Upper lobe of left lung (tissue), 4 donors: ENCODE measurements at regions not wholly inside any gene's neighbourhood (a gene's known extent, or its start where the extent isn't known, plus 50 kb on each side); places are given as distances from the start of the nearest gene placed in this dataset.

Source experiments
- CTCF ChIP-seq, 6 experiments: fragments of 450-650 bp in 4 of 6; fragments of 200-600 bp in 2 of 6; sonication (generic) in 2 of 6; IDR thresholded peaks; one replicate each; pipeline ENCODE4 v1.5.1; 2016 to 2019; ENCODE audit warnings: antibody characterized with exemption in 6 of 6
- POLR2A ChIP-seq, 4 donors: fragments of 450-650 bp; IDR thresholded peaks; one replicate each; pipeline ENCODE4 v1.5.1; 2016 to 2017; ENCODE audit warnings: antibody characterized with exemption in 4 of 4, mild to moderate bottlenecking in 2 of 4

- TF ChIP-seq CTCF (IDR thresholded peaks at IDR 0.05) (no peak), POLR2A (IDR thresholded peaks at IDR 0.05) (no peak)
Observed at GRCh38 chr6:67285770-67286495, 1349.1 kb upstream of the ADGRB3 start.
